Glutamatergic neuron (in vitro differentiated cells): ENCODE measurements at regions not wholly inside any gene's neighbourhood (a gene's known extent, or its start where the extent isn't known, plus 50 kb on each side); places are given as distances from the start of the nearest gene placed in this dataset.
A peak's percentile ranks its signal among the peaks of the same experiment; 100 is the strongest.

Experiments
- DNase-seq: peaks from one replicate; pipeline ENCODE4 v3.0.0; 2022
- H3K27ac Mint-ChIP-seq: one replicate; pipeline ENCODE4 v1.8.0; 2020; ENCODE audit warnings: mild to moderate bottlenecking, mixed read lengths, inconsistent platforms; ENCODE audit not compliant: unreplicated experiment
- H3K27me3 Mint-ChIP-seq: one replicate; pipeline ENCODE4 v1.8.0; 2020; ENCODE audit warnings: mild to moderate bottlenecking, moderate library complexity, mixed read lengths, inconsistent platforms; ENCODE audit not compliant: unreplicated experiment
- H3K36me3 Mint-ChIP-seq: one replicate; pipeline ENCODE4 v1.8.0; 2020; ENCODE audit warnings: mild to moderate bottlenecking, mixed read lengths, inconsistent platforms; ENCODE audit not compliant: unreplicated experiment
- H3K4me1 Mint-ChIP-seq: one replicate; pipeline ENCODE4 v1.8.0; 2020; ENCODE audit warnings: mild to moderate bottlenecking, low read depth, mixed read lengths, inconsistent platforms; ENCODE audit not compliant: unreplicated experiment
- H3K4me3 Mint-ChIP-seq: one replicate; pipeline ENCODE4 v1.8.0; 2020; ENCODE audit warnings: mild to moderate bottlenecking, mixed read lengths, inconsistent platforms; ENCODE audit not compliant: unreplicated experiment
- H3K9me3 Mint-ChIP-seq: one replicate; pipeline ENCODE4 v1.8.0; 2020; ENCODE audit warnings: mild to moderate bottlenecking, moderate library complexity, mixed read lengths, inconsistent platforms; ENCODE audit not compliant: unreplicated experiment
- CTCF ChIP-seq: fragments of 200-600 bp; sonication (generic); IDR thresholded peaks from one replicate; pipeline ENCODE4 v1.5.0; 2021; ENCODE audit not compliant: partially characterized antibody, unreplicated experiment

GRCh38 chr7:64098-64915, 128.1 kb upstream of the FAM20C start:
- TF ChIP-seq CTCF = no peak
- peak; percentile 70 for DNase-seq
- Mint-ChIP-seq H3K4me3 (no peak overlapping the region), H3K4me1 (peaks cover 48% of the 10 kb centered on the region), H3K36me3 (peaks cover 5% of the 10 kb centered on the region), H3K9me3 (peaks cover 2% of the 10 kb centered on the region), H3K27ac (peak overlapping the region; percentile 64), H3K27me3 (peaks cover 7% of the 10 kb centered on the region)

GRCh38 chr7:64916-65341, 127.4 kb upstream of the FAM20C start:
- Mint-ChIP-seq H3K27me3 (peaks cover 7% of the 10 kb centered on the region), H3K4me3 (no peak overlapping the region), H3K27ac (no peak overlapping the region), H3K36me3 (peaks cover 5% of the 10 kb centered on the region), H3K9me3 (peaks cover 2% of the 10 kb centered on the region), H3K4me1 (peaks cover 46% of the 10 kb centered on the region)
- no peak for TF ChIP-seq CTCF
- no peak for DNase-seq

GRCh38 chr7:65554-65953, 126.8 kb upstream of the FAM20C start:
- H3K4me1 Mint-ChIP-seq = peaks cover 46% of the 10 kb centered on the region
- peaks cover 2% of the 10 kb centered on the region for H3K9me3 Mint-ChIP-seq
- no peak for TF ChIP-seq CTCF
- H3K27ac Mint-ChIP-seq = no peak overlapping the region
- H3K36me3 Mint-ChIP-seq = peaks cover 5% of the 10 kb centered on the region
- H3K4me3 Mint-ChIP-seq = no peak overlapping the region
- peaks cover 7% of the 10 kb centered on the region for H3K27me3 Mint-ChIP-seq
- DNase-seq = peak; percentile 43

GRCh38 chr7:66296-66695, 126.1 kb upstream of the FAM20C start:
- H3K4me3 Mint-ChIP-seq = peak overlapping the region; percentile 38
- no peak for TF ChIP-seq CTCF
- H3K9me3 Mint-ChIP-seq = peaks cover 2% of the 10 kb centered on the region
- H3K27ac Mint-ChIP-seq = peak overlapping the region; percentile 23
- peaks cover 46% of the 10 kb centered on the region for H3K4me1 Mint-ChIP-seq
- H3K36me3 Mint-ChIP-seq = peaks cover 5% of the 10 kb centered on the region
- DNase-seq = no peak
- H3K27me3 Mint-ChIP-seq = peaks cover 7% of the 10 kb centered on the region

GRCh38 chr7:66741-67140, 125.6 kb upstream of the FAM20C start:
- no peak for DNase-seq
- Mint-ChIP-seq H3K27me3 (peaks cover 7% of the 10 kb centered on the region), H3K36me3 (peaks cover 5% of the 10 kb centered on the region), H3K4me1 (peaks cover 46% of the 10 kb centered on the region), H3K27ac (peak overlapping the region; percentile 23), H3K4me3 (peak overlapping the region; percentile 12), H3K9me3 (peaks cover 2% of the 10 kb centered on the region)
- no peak for TF ChIP-seq CTCF
